ENCODE measurements at regions not wholly inside any gene's neighbourhood (a gene's known extent, or its start where the extent isn't known, plus 50 kb on each side); places are given as distances from the start of the nearest gene placed in this dataset.

DNA sequence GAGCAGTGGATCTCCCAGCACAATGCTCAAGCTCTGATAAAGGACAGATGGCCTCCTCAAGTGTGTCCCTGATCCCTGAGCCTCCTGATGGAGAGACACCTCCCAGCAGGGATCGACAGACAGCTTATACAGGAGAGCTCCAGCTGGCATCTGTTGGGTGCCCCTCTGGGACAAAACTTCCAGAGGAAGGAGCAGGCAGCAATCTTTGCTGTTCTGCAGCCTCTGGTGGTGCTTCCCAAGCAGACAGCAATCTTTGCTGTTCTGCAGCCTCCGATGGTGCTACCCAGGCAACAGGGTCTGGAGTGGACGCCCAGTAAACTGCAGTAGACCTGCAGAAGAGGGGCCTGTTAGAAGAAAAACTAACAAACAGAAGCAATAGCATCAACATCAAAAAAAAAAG is 349.3 kb upstream of the SPRY2 start:
- TF ChIP-seq, protein P1, sequence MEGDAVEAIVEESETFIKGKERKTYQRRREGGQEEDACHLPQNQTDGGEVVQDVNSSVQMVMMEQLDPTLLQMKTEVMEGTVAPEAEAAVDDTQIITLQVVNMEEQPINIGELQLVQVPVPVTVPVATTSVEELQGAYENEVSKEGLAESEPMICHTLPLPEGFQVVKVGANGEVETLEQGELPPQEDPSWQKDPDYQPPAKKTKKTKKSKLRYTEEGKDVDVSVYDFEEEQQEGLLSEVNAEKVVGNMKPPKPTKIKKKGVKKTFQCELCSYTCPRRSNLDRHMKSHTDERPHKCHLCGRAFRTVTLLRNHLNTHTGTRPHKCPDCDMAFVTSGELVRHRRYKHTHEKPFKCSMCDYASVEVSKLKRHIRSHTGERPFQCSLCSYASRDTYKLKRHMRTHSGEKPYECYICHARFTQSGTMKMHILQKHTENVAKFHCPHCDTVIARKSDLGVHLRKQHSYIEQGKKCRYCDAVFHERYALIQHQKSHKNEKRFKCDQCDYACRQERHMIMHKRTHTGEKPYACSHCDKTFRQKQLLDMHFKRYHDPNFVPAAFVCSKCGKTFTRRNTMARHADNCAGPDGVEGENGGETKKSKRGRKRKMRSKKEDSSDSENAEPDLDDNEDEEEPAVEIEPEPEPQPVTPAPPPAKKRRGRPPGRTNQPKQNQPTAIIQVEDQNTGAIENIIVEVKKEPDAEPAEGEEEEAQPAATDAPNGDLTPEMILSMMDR (conservative IDR thresholded peaks at IDR 0.05; ENCODE audit: low read depth, low read length), result no peak
- no peak for TF ChIP-seq EZH2 (IDR thresholded peaks at IDR 0.05; ENCODE audit: low read length, unreplicated experiment)
